Coronary artery (tissue), 2 donors: ENCODE measurements at regions not wholly inside any gene's neighbourhood (a gene's known extent, or its start where the extent isn't known, plus 50 kb on each side); places are given as distances from the start of the nearest gene placed in this dataset.

Experiments used
- DNase-seq: peaks from one replicate; pipeline ENCODE4 v3.0.0-alpha.2; 2017; ENCODE audit warnings: low spot score
- H3K27ac ChIP-seq, 2 donors: fragments of 200-600 bp; sonication (generic); one replicate each; pipeline ENCODE4 v1.5.1; 2016 to 2019
- H3K4me3 ChIP-seq: fragments of 200-600 bp; sonication (generic); 2 replicates; pipeline ENCODE4 v1.5.1; 2016; ENCODE audit warnings: mild to moderate bottlenecking, moderate library complexity
- TF ChIP-seq, protein P1 (sequence below): fragments of 200-600 bp; sonication (generic); IDR thresholded peaks from one replicate; pipeline ENCODE4 v1.5.1; 2019; ENCODE audit warnings: antibody characterized with exemption

GRCh38 chr9:81137976-81138568 is 551.3 kb downstream of the TLE1 start:
- no peak for DNase-seq
- TF ChIP-seq, protein P1, sequence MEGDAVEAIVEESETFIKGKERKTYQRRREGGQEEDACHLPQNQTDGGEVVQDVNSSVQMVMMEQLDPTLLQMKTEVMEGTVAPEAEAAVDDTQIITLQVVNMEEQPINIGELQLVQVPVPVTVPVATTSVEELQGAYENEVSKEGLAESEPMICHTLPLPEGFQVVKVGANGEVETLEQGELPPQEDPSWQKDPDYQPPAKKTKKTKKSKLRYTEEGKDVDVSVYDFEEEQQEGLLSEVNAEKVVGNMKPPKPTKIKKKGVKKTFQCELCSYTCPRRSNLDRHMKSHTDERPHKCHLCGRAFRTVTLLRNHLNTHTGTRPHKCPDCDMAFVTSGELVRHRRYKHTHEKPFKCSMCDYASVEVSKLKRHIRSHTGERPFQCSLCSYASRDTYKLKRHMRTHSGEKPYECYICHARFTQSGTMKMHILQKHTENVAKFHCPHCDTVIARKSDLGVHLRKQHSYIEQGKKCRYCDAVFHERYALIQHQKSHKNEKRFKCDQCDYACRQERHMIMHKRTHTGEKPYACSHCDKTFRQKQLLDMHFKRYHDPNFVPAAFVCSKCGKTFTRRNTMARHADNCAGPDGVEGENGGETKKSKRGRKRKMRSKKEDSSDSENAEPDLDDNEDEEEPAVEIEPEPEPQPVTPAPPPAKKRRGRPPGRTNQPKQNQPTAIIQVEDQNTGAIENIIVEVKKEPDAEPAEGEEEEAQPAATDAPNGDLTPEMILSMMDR = no peak
- H3K27ac ChIP-seq = no peak overlapping the region
- no peak overlapping the region for H3K4me3 ChIP-seq

GRCh38 chr9:81132796-81133195 is 556.6 kb downstream of the TLE1 start:
- TF ChIP-seq, protein P1 = no peak
- no peak for DNase-seq
- Histone ChIP-seq H3K27ac (no peak overlapping the region), H3K4me3 (no peak overlapping the region)

- TF ChIP-seq, protein P1 = no peak
- no peak overlapping the region for H3K4me3 ChIP-seq
- H3K27ac ChIP-seq = no peak overlapping the region
- no peak for DNase-seq
Observed at GRCh38 chr9:81132318-81132717, 557.0 kb downstream of the TLE1 start.

- H3K27ac ChIP-seq = no peak overlapping the region
- no peak overlapping the region for H3K4me3 ChIP-seq
- TF ChIP-seq, protein P1 = no peak
- DNase-seq = no peak
Observed at GRCh38 chr9:81128701-81129100, 560.6 kb downstream of the TLE1 start.

DNA sequence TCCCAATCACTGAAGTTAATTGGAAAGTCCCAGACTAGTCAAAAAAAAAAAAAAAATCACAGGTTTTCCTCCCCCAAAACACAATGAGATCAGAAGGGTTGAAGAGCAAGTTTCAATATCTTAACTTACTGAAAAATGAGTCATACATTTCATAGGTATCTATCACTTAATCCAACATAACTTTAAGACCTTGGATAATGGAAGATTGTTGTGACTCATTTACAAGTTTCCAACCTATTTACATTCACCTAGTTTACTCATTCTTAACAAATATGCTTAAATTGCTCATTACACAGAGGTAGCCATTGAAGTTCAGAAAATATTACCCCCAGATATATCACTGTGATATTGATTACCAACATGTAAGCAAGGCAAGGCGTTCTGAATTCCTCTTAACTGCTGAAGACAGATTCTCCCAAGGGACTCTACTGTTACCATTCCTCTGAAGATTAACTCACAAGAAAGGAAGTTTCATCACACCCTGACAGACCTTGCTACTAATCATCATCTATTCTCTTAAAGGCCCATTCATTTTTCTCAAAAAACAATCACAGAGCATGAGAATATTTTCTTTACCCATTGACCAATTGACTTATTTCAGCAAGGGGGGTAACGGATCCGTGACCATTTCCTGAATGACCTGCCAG is 563.8 kb downstream of the TLE1 start:
- no peak for DNase-seq
- Histone ChIP-seq H3K4me3 (no peak overlapping the region), H3K27ac (no peak overlapping the region)
- TF ChIP-seq, protein P1 = no peak

GRCh38 chr9:81123526-81123925 is 565.8 kb downstream of the TLE1 start:
- no peak for DNase-seq
- Histone ChIP-seq H3K4me3 (no peak overlapping the region), H3K27ac (no peak overlapping the region)
- TF ChIP-seq, protein P1 = no peak

DNA sequence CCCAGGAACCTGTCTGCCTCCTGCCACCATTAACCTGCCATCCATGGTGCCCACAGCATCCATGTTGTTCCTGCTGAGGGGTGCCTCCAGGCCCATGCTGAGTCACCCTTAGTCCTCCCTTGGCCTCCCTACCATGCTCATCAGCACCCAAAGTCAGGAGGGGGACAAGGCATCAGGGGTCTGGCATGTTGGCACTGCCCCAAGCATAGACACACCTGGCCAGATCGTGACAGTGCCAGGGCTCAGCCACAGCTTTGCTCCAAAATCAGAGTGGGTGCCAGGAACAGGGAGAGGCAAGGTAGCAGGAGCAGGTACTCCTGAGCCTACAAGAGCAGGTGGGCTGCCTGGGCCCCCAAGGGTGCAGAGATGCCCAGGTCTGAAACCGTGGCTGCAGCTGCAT is 566.6 kb downstream of the TLE1 start:
- TF ChIP-seq, protein P1 = no peak
- Histone ChIP-seq H3K27ac (no peak overlapping the region), H3K4me3 (no peak overlapping the region)
- DNase-seq = no peak
